DND-41 (cell line): ENCODE measurements at regions not wholly inside any gene's neighbourhood (a gene's known extent, or its start where the extent isn't known, plus 50 kb on each side); places are given as distances from the start of the nearest gene placed in this dataset.

Experiments
- ATAC-seq: fragments of 200-7000 bp; cut with Tn5 transposase; 3 replicates; pipeline ENCODE4 v1.9.1; 2021; ENCODE audit warnings: low read depth; ENCODE audit not compliant: insufficient read depth
- DNase-seq: peaks from one replicate; pipeline ENCODE4 v3.0.0-alpha.2; 2020
- H2AFZ ChIP-seq: 2 replicates; pipeline ENCODE4 v1.6.0; 2012; ENCODE audit warnings: low read depth, low read length
- H3K27ac ChIP-seq: 2 replicates; pipeline ENCODE4 v1.5.1; 2012; ENCODE audit warnings: low read length, inconsistent platforms
- H3K27me3 ChIP-seq: fragments of 200-600 bp; sonication (generic); 2 replicates; pipeline ENCODE4 v1.6.0; 2012; ENCODE audit warnings: low read length, mild to moderate bottlenecking, inconsistent platforms; ENCODE audit not compliant: insufficient read depth, poor library complexity
- H3K36me3 ChIP-seq: 2 replicates; pipeline ENCODE4 v1.5.1; 2012; ENCODE audit warnings: low read length, inconsistent platforms; ENCODE audit not compliant: insufficient read depth
- H3K4me1 ChIP-seq: 2 replicates; pipeline ENCODE4 v1.5.1; 2012; ENCODE audit warnings: mild to moderate bottlenecking, low read length; ENCODE audit not compliant: insufficient read depth
- H3K4me2 ChIP-seq: 2 replicates; pipeline ENCODE4 v1.6.0; 2012; ENCODE audit warnings: mild to moderate bottlenecking, moderate library complexity, low read length, inconsistent platforms; ENCODE audit not compliant: insufficient read depth
- H3K4me3 ChIP-seq, 2 experiments: fragments of 200-600 bp in 1 of 2; shearing (Covaris generic) in 1 of 2; 2 replicates each; pipeline ENCODE4 v1.5.1; 2012 to 2016; ENCODE audit warnings: inconsistent platforms in 2 of 2, low read length in 2 of 2, mild to moderate bottlenecking in 2 of 2, low read depth in 1 of 2, moderate library complexity in 1 of 2
- H3K79me2 ChIP-seq: 2 replicates; pipeline ENCODE4 v1.6.0; 2012; ENCODE audit warnings: low read length, inconsistent platforms; ENCODE audit not compliant: insufficient read depth
- H3K9ac ChIP-seq: 2 replicates; pipeline ENCODE4 v1.6.0; 2012; ENCODE audit warnings: low read depth, mild to moderate bottlenecking, inconsistent platforms, low read length, moderate library complexity
- H3K9me3 ChIP-seq: 2 replicates; pipeline ENCODE4 v1.5.1; 2012; ENCODE audit warnings: low read length, moderate library complexity, mild to moderate bottlenecking, inconsistent platforms; ENCODE audit not compliant: insufficient read depth, severe bottlenecking
- H4K20me1 ChIP-seq: 2 replicates; pipeline ENCODE4 v1.6.0; 2012; ENCODE audit warnings: low read length; ENCODE audit not compliant: insufficient read depth
- CTCF ChIP-seq: IDR thresholded peaks from 2 replicates; pipeline ENCODE4 v1.5.1; 2012; ENCODE audit warnings: borderline replicate concordance, low read length, moderate library complexity, mild to moderate bottlenecking; ENCODE audit not compliant: poor library complexity, severe bottlenecking; ENCODE audit errors: extremely low read depth
- EZH2 ChIP-seq: IDR thresholded peaks from 3 replicates; pipeline ENCODE4 v1.6.1; 2012; ENCODE audit warnings: borderline replicate concordance, low read depth, mild to moderate bottlenecking, moderate library complexity, low read length, inconsistent platforms; ENCODE audit not compliant: severe bottlenecking

DNA sequence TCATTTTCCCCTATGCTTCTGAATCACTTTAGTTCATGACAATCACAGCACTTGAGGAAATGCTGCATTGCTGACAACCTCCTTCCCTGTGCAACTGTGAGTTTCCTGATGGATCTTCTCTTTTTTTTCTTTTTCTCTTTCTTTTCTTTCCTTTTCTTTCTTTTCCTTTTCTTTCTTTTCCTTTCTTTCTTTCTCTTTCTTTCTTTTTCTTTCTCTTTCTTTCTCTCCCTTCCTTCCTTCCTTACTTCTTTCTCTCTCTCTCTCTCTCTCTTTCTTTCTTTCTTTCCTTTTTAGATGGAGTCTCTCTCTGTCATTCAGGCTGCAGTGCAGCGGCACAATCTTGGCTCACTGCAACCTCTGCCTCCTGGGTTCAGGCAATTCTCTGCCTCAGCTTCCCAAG, 247.9 kb upstream of the HTR2A start:
- no peaks in the 10 kb centered on the region for H3K36me3 ChIP-seq
- H3K9ac ChIP-seq = no peak overlapping the region
- no peak overlapping the region for H3K27ac ChIP-seq
- H2AFZ ChIP-seq = no peak overlapping the region
- peaks cover 3% of the 10 kb centered on the region for H3K27me3 ChIP-seq
- DNase-seq (no peak), ATAC-seq (no peak)
- no peaks in the 10 kb centered on the region for H4K20me1 ChIP-seq
- no peak overlapping the region for H3K4me2 ChIP-seq
- no peak for TF ChIP-seq EZH2
- TF ChIP-seq CTCF = no peak
- H3K4me1 ChIP-seq = no peaks in the 10 kb centered on the region
- no peak overlapping the region for H3K4me3 ChIP-seq
- no peaks in the 10 kb centered on the region for H3K79me2 ChIP-seq
- H3K9me3 ChIP-seq = no peaks in the 10 kb centered on the region

- Histone ChIP-seq H3K36me3 (no peaks in the 10 kb centered on the region), H3K27ac (no peak overlapping the region), H3K4me2 (no peak overlapping the region), H3K27me3 (no peaks in the 10 kb centered on the region), H3K9me3 (no peaks in the 10 kb centered on the region), H4K20me1 (no peaks in the 10 kb centered on the region), H3K4me3 (no peak overlapping the region), H3K4me1 (no peaks in the 10 kb centered on the region), H3K79me2 (no peaks in the 10 kb centered on the region), H2AFZ (no peak overlapping the region), H3K9ac (no peak overlapping the region)
- ATAC-seq (no peak), DNase-seq (no peak)
- no peak for TF ChIP-seq CTCF
- TF ChIP-seq EZH2 = no peak
These were observed 245.3 kb upstream of the HTR2A start for GRCh38 chr13:47142105-47142504.

GRCh38 chr13:47139519-47139918, 242.7 kb upstream of the HTR2A start:
- Histone ChIP-seq H3K9ac (no peak overlapping the region), H3K27ac (no peak overlapping the region), H3K4me2 (no peak overlapping the region), H3K79me2 (no peaks in the 10 kb centered on the region), H4K20me1 (no peaks in the 10 kb centered on the region), H3K36me3 (no peaks in the 10 kb centered on the region), H3K9me3 (no peaks in the 10 kb centered on the region), H3K27me3 (no peaks in the 10 kb centered on the region), H2AFZ (no peak overlapping the region), H3K4me1 (no peaks in the 10 kb centered on the region), H3K4me3 (no peak overlapping the region)
- no peak for DNase-seq
- no peak for TF ChIP-seq EZH2
- no peak for TF ChIP-seq CTCF
- no peak for ATAC-seq

DNA sequence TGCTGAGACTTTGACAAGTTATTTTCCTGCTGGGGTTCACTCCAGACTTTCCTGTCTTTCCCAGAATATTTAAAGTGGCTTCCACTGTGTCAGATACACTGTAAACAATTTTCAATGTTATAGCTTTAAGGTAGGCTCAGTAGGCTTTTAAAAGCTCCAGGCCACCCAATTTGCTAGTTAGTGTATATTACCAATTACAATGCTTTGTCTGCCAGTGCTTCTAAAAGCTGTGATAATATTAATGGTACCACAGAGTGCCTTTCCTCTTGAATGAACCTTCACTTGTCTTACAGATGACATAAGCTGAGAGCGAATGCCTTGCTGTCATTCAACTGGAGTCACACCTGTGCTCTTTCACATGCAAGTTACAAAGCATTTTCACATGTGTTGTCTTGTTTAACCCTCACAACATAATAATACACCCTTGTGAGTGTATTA, 239.7 kb upstream of the HTR2A start:
- no peak overlapping the region for H3K9ac ChIP-seq
- no peak overlapping the region for H2AFZ ChIP-seq

More for the DNA sequence above, 239.7 kb upstream of the HTR2A start:
- H4K20me1 ChIP-seq = no peaks in the 10 kb centered on the region
- H3K9me3 ChIP-seq = no peaks in the 10 kb centered on the region
- no peak for ATAC-seq
- DNase-seq = no peak
- TF ChIP-seq CTCF (no peak), EZH2 (no peak)
- no peaks in the 10 kb centered on the region for H3K79me2 ChIP-seq
- H3K36me3 ChIP-seq = no peaks in the 10 kb centered on the region
- no peak overlapping the region for H3K4me2 ChIP-seq
- H3K27ac ChIP-seq = no peak overlapping the region
- no peaks in the 10 kb centered on the region for H3K4me1 ChIP-seq
- no peaks in the 10 kb centered on the region for H3K27me3 ChIP-seq
- no peak overlapping the region for H3K4me3 ChIP-seq
